T-cell (primary cell): ENCODE measurements at regions not wholly inside any gene's neighbourhood (a gene's known extent, or its start where the extent isn't known, plus 50 kb on each side); places are given as distances from the start of the nearest gene placed in this dataset.
"Not testable (repeated sequence)": the region's sequence is repeated elsewhere in the genome, so short reads cannot be mapped to it uniquely, and the experiment has no call there.

Experiments
- ATAC-seq, 4 experiments: fragments of 200-7000 bp in 3 of 4; fragments of 150-1000 bp in 1 of 4; cut with Tn5 transposase; replicated peaks in 1 of 4; 1 replicate in 3 of 4; 2 replicates in 1 of 4; pipeline ENCODE4 v1.10.0; 2021; ENCODE audit warnings: moderate library complexity in 3 of 4, mild to moderate bottlenecking in 2 of 4, moderate number of reproducible peaks in 1 of 4
- CTCF ChIA-PET, 2 donors: fragments of 300-600 bp; sonication (Branson Sonifier 250); formaldehyde crosslinking; loops; one replicate each; lab custom pipeline; 2022; ENCODE audit warnings: antibody characterized with exemption in 2 of 2; lab: Charles Lee
- POLR2A ChIA-PET, 2 donors: fragments of 300-600 bp; sonication (Branson Sonifier 250); formaldehyde crosslinking; loops; one replicate each; lab custom pipeline; 2022; ENCODE audit warnings: antibody characterized with exemption in 2 of 2; lab: Charles Lee
- DNase-seq, 35 experiments: peaks; one replicate each; pipeline versions ENCODE4 v3.0.0 to v3.0.0-alpha.2; 2013 to 2023
- H3K27ac ChIP-seq: one replicate; pipeline ENCODE4 v1.5.1; 2013; ENCODE audit warnings: low read length
- H3K27me3 ChIP-seq, 2 experiments: replicated peaks in 1 of 2; 1 replicate in 1 of 2; 2 replicates in 1 of 2; pipeline versions ENCODE4 v1.6.1 to v1.7.0; 2013; ENCODE audit warnings: low read length in 1 of 2, mixed read lengths in 1 of 2; ENCODE audit not compliant: control insufficient read depth in 2 of 2, insufficient read depth in 2 of 2; ENCODE audit errors: extremely low read depth in 1 of 2
- H3K36me3 ChIP-seq, 2 donors: 1 replicate in 1 of 2; 2 replicates in 1 of 2; pipeline versions ENCODE4 v1.6.1 to v1.7.0; 2013; ENCODE audit warnings: low read length in 1 of 2; ENCODE audit not compliant: control insufficient read depth in 2 of 2, insufficient read depth in 1 of 2; ENCODE audit errors: extremely low read depth in 1 of 2
- H3K4me1 ChIP-seq, 2 experiments: 1 replicate in 1 of 2; 2 replicates in 1 of 2; pipeline versions ENCODE4 v1.6.1 to v1.7.0; 2013; ENCODE audit warnings: low read length in 2 of 2, mixed read lengths in 1 of 2; ENCODE audit not compliant: insufficient read depth in 2 of 2, control insufficient read depth in 1 of 2; ENCODE audit errors: extremely low read depth in 1 of 2
- H3K4me3 ChIP-seq, 2 donors: 1 replicate in 1 of 2; 2 replicates in 1 of 2; pipeline versions ENCODE4 v1.5.1 to v1.7.0; 2013; ENCODE audit warnings: mild to moderate bottlenecking in 2 of 2, low read length in 1 of 2, moderate library complexity in 1 of 2; ENCODE audit not compliant: control insufficient read depth in 1 of 2; ENCODE audit errors: extremely low read depth in 1 of 2
- H3K9me3 ChIP-seq: 2 replicates; pipeline ENCODE4 v1.7.0; 2013
- H3K27ac Mint-ChIP-seq, 2 donors: one replicate each; pipeline ENCODE4 v1.8.0; 2020 to 2021; ENCODE audit warnings: mild to moderate bottlenecking in 2 of 2, mixed read lengths in 2 of 2
- H3K27me3 Mint-ChIP-seq, 2 donors: one replicate each; pipeline ENCODE4 v1.8.0; 2021 to 2022; ENCODE audit warnings: mixed read lengths in 2 of 2
- H3K36me3 Mint-ChIP-seq: one replicate; pipeline ENCODE4 v1.8.0; 2021; ENCODE audit warnings: mixed read lengths
- H3K4me1 Mint-ChIP-seq, 3 donors: one replicate each; pipeline ENCODE4 v1.8.0; 2020 to 2022; ENCODE audit warnings: mixed read lengths in 3 of 3, mild to moderate bottlenecking in 1 of 3
- H3K4me3 Mint-ChIP-seq, 3 donors: one replicate each; pipeline ENCODE4 v1.8.0; 2020 to 2022; ENCODE audit warnings: mild to moderate bottlenecking in 3 of 3, mixed read lengths in 3 of 3, moderate library complexity in 3 of 3
- H3K9me3 Mint-ChIP-seq, 3 donors: one replicate each; pipeline ENCODE4 v1.8.0; 2020 to 2022; ENCODE audit warnings: mixed read lengths in 3 of 3
- WGBS: methylation state at CpG from one replicate; pipeline ENCODE4 v1.1.5; 2013; ENCODE audit warnings: missing lambda C conversion rate; ENCODE audit not compliant: insufficient coverage; 5-methylcytosine and 5-hydroxymethylcytosine counted together

DNA sequence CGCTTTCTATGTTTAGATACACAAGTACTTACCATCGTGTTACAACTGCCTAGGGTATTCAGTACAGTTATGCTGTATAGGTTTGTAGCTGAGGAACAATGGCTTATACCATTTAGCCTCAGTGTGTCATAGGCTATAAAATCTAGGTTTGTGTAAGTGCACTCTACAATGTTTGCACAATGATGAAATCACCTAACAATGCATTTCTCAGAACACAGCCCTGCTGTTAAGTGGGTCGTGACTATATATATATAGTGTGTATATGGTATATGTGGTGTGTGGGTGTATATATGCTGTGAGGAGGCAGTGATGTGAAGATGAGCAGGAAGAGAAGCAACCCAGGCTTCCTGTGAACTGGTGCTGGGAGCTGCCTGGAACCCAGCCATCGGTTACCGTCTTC lies 65.6 kb upstream of the MKI67 start:
- Mint-ChIP-seq H3K9me3 (no peaks in the 10 kb centered on the region), H3K4me1 (peaks cover 18 to 32% (median 21%) of the 10 kb centered on the region in 3 donors), H3K4me3 (no peak overlapping the region), H3K27ac (no peak overlapping the region), H3K36me3 (peaks cover 3% of the 10 kb centered on the region), H3K27me3 (no peaks in the 10 kb centered on the region)
- peaks cover 4 to 16% of the 10 kb centered on the region in 2 experiments for H3K4me1 ChIP-seq
- DNase-seq (no peak), ATAC-seq (no peak)
- no peak overlapping the region for H3K4me3 ChIP-seq
- H3K9me3 ChIP-seq, result no peaks in the 10 kb centered on the region
- WGBS, result 30% methylated on average over 3 of the region's 5 CpGs
- CTCF ChIA-PET, result interaction anchor here in 1 of 2 donors (1.4 kb wide), 1 partner anchor 10 kb away, joined by 4 read pairs; no protein-coding TSS in a partner anchor
- POLR2A ChIA-PET, result no interaction called here
- no peaks in the 10 kb centered on the region for H3K36me3 ChIP-seq
- H3K27ac ChIP-seq, result no peak overlapping the region
- H3K27me3 ChIP-seq, result no peaks in the 10 kb centered on the region

DNA sequence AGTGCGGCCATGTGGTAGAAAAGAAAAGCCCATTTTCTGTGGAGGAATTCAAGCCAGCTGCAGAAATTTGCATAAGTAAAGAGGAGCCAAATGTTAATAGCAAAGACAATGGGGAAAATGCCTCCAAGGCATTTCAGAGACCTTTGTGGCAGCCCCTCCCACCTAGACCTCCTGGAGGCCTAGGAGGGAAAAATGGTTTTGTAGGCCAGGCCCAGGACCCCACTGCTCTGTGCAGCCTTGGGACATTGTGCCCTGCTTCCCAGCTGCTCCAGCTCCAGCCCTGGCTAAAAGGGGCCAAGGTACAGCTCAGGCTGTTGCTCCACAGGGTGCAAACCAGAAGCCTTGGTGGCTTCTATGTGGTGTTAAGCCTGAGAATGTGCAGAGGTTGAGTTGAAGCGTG lies 75.6 kb upstream of the MKI67 start:
- CTCF ChIA-PET, DNase-seq, POLR2A ChIA-PET: not testable (repeated sequence)

DNA sequence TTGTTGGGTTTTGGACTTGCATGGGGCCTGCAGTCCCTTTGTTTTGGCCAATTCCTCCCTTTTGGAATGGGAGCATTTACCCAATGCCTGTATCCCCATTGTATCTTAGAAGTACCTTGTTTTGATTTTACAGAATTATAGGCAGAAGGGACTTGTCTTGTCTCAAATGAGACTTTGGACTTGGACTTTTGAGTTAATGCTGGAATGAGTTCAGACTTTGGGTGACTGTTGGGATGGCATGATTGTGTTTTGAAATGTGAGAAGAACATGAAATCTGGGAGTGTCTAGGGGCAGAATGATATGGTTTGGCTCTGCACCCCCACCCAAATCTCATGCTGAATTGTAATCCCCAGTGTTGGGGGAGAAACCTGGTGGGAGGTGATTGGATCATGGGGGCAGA lies 76.8 kb upstream of the MKI67 start:
- H3K27me3 ChIP-seq, result peaks cover 0 to 8% of the 10 kb centered on the region in 2 experiments
- Mint-ChIP-seq H3K4me1 (no peaks in the 10 kb centered on the region), H3K27me3 (peaks cover 0 to 3% of the 10 kb centered on the region in 2 donors), H3K27ac (no peak overlapping the region), H3K36me3 (peaks cover 19% of the 10 kb centered on the region), H3K9me3 (peaks cover 2 to 11% (median 4%) of the 10 kb centered on the region in 3 donors), H3K4me3 (no peak overlapping the region)
- H3K36me3 ChIP-seq, result no peaks in the 10 kb centered on the region
- ATAC-seq (no peak), DNase-seq (no peak)
- ChIA-PET CTCF (no interaction called here), POLR2A (no interaction called here)
- H3K4me3 ChIP-seq, result no peak overlapping the region
- peaks cover 2% of the 10 kb centered on the region for H3K9me3 ChIP-seq
- no peak overlapping the region for H3K27ac ChIP-seq
- no peaks in the 10 kb centered on the region for H3K4me1 ChIP-seq

More for the DNA sequence above, 75.6 kb upstream of the MKI67 start:
- WGBS, result no CpG with 5 or more reads among the region's 2 CpGs
- not testable (repeated sequence) for H3K27me3 ChIP-seq, H3K9me3 ChIP-seq, H3K4me3 ChIP-seq, H3K4me1 Mint-ChIP-seq, H3K27ac Mint-ChIP-seq, H3K4me3 Mint-ChIP-seq, H3K27me3 Mint-ChIP-seq, H3K36me3 ChIP-seq, H3K4me1 ChIP-seq, H3K27ac ChIP-seq, ATAC-seq
- H3K36me3 Mint-ChIP-seq, result peaks cover 19% of the 10 kb centered on the region
- H3K9me3 Mint-ChIP-seq, result peaks cover 2 to 11% (median 4%) of the 10 kb centered on the region in 3 donors

DNA sequence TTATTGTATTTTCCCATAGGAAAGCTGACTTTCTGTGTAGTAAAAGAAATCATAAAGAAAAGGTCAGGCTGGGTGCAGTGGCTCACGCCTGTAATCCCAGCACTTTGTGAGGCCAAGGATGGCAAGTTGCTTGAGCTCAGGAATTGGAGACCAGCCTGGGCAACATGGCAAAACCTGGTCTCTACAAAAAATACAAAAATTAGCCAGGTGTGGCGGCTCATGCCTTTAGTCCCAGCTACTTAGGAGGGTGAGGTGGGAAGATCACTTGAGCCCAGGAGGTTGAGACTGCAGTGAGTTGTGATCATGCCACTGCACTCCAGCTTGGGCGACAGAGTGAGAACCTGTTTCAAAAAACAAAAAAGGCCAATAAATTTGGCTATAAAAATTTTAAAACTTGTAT lies 79.4 kb upstream of the MKI67 start:
- CTCF ChIA-PET, result interaction anchor here in 1 of 2 donors (1.3 kb wide), 1 partner anchor 24 kb away, joined by 3 read pairs; no protein-coding TSS in a partner anchor
- WGBS, result no CpG with 5 or more reads among the region's 3 CpGs

DNA sequence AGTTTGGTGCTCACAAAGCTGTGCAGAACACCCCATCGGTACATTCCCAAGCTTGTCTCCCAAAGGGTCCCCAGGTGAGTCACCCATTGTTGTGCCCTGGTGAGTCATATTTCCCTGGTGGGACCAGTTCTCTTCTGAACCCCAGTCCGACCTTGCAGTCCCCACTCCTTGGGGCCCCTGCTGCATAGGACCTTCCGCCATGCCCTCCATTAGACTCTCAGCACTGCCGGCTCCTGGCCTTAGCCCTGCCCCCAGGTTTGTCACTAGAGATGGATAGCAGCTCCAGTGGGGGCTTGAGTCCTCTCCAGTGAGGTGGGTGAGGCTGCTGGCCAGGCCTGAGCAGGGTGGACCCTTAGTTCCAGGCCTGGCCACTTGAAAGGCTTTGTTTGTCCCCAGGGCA lies 80.5 kb upstream of the MKI67 start:
- WGBS, result 92% methylated on average over 4 of the region's 4 CpGs

More for the DNA sequence above, 79.4 kb upstream of the MKI67 start:
- H3K9me3 ChIP-seq, H3K4me3 Mint-ChIP-seq, POLR2A ChIA-PET, H3K27me3 Mint-ChIP-seq, H3K36me3 ChIP-seq, H3K4me3 ChIP-seq, H3K27ac Mint-ChIP-seq, H3K4me1 ChIP-seq, ATAC-seq, H3K27ac ChIP-seq, DNase-seq, H3K27me3 ChIP-seq, H3K4me1 Mint-ChIP-seq: not testable (repeated sequence)
- peaks cover 17% of the 10 kb centered on the region for H3K36me3 Mint-ChIP-seq
- peaks cover 2 to 11% (median 4%) of the 10 kb centered on the region in 3 donors for H3K9me3 Mint-ChIP-seq

DNA sequence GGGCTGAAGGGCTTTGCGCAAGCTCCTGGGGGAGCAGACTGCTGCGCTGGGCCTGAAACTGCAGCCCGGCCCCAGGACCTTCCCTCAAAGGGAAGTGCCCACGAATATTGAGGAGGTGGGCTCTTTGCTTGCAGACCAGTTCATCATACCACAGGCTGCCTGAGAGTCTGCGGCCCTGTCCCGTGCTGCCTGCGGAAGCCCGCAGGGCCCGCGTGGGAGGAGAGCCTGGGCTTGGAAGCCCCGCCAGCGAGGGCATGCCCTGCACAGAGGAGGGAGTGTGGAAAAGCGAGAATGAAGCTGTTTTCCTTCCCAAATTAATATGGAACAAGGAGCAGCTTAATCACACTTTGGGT lies 83.6 kb upstream of the MKI67 start:
- DNase-seq, result no peak
- Histone ChIP-seq H3K4me1 (peaks cover 0 to 26% of the 10 kb centered on the region in 2 experiments), H3K9me3 (no peaks in the 10 kb centered on the region), H3K36me3 (no peaks in the 10 kb centered on the region), H3K27ac (no peak overlapping the region), H3K4me3 (peak overlapping the region in 1 of 2 donors; percentile 57), H3K27me3 (peaks cover 0 to 12% of the 10 kb centered on the region in 2 experiments)
- no peaks in the 10 kb centered on the region for H3K36me3 Mint-ChIP-seq
- H3K4me1 Mint-ChIP-seq, result peaks cover 13 to 14% (median 14%) of the 10 kb centered on the region in 3 donors
- no peaks in the 10 kb centered on the region for H3K9me3 Mint-ChIP-seq
- peaks cover 0 to 3% of the 10 kb centered on the region in 2 donors for H3K27me3 Mint-ChIP-seq
- POLR2A ChIA-PET, result no interaction called here
- peak overlapping the region; percentile 73 to 84 (median 81) for H3K4me3 Mint-ChIP-seq
- H3K27ac Mint-ChIP-seq, result peak overlapping the region; percentile 55 to 73
- 93% methylated on average over 4 of the region's 13 CpGs for WGBS
- CTCF ChIA-PET, result interaction anchor here (0.7 to 1.7 kb wide), 5 partner anchors 9 to 198 kb away, joined by 3 to 12 read pairs (median 3); no protein-coding TSS in a partner anchor
- peak in 2 of 4 experiments; percentile 2 to 3 for ATAC-seq

More for the DNA sequence above, 80.5 kb upstream of the MKI67 start:
- ATAC-seq, result no peak
- H3K27ac Mint-ChIP-seq, result no peak overlapping the region
- ChIA-PET CTCF (no interaction called here), POLR2A (no interaction called here)
- peaks cover 6% of the 10 kb centered on the region for H3K36me3 Mint-ChIP-seq
- H3K27me3 Mint-ChIP-seq, result peaks cover 0 to 3% of the 10 kb centered on the region in 2 donors
- H3K9me3 Mint-ChIP-seq, result peaks cover 0 to 7% (median 2%) of the 10 kb centered on the region in 3 donors
- H3K4me1 Mint-ChIP-seq, result peaks cover 3 to 7% (median 5%) of the 10 kb centered on the region in 3 donors
- Histone ChIP-seq H3K4me1 (peaks cover 0 to 17% of the 10 kb centered on the region in 2 experiments), H3K4me3 (no peak overlapping the region), H3K9me3 (no peaks in the 10 kb centered on the region), H3K27me3 (peaks cover 0 to 8% of the 10 kb centered on the region in 2 experiments), H3K36me3 (no peaks in the 10 kb centered on the region), H3K27ac (no peak overlapping the region)
- H3K4me3 Mint-ChIP-seq, result no peak overlapping the region
- no peak for DNase-seq
